A549 (cell line): ENCODE measurements at regions not wholly inside any gene's neighbourhood (a gene's known extent, or its start where the extent isn't known, plus 50 kb on each side); places are given as distances from the start of the nearest gene placed in this dataset.

Experiments
- ATAC-seq, 2 experiments: fragments of 200-7000 bp in 1 of 2; fragments of >200 bp in 1 of 2; cut with Nextera tagmentation in 1 of 2; cut with Tn5 transposase in 1 of 2; 3 replicates each; pipeline versions ENCODE4 v1.8.0 to v1.9.1; 2018 to 2020; ENCODE audit warnings: mild to moderate bottlenecking in 1 of 2, moderate library complexity in 1 of 2
- CTCF ChIA-PET: fragments of 300-600 bp; sonication (Branson Sonifier 250); formaldehyde crosslinking; extraction: SDS; loops from one replicate; lab custom pipeline; 2021; ENCODE audit warnings: antibody characterized with exemption, inconsistent platforms; lab: Yijun Ruan, JAX
- POLR2A ChIA-PET: fragments of 350-600 bp; formaldehyde crosslinking; extraction: SDS; loops from one replicate; lab custom pipeline; 2021; ENCODE audit warnings: antibody characterized with exemption, inconsistent platforms; lab: Yijun Ruan, JAX
- DNase-seq, 2 experiments: peaks; one replicate each; pipeline versions ENCODE4 v3.0.0 to v3.0.0-alpha.2; 2011 to 2016; ENCODE audit warnings: low read depth in 1 of 2, low spot score in 1 of 2
- FAIRE-seq: peaks from 2 replicates; lab custom pipeline; 2011; peaks lifted over from hg19 to GRCh38; lab: Jason Lieb, UNC
- H3K27ac ChIP-seq, 2 experiments: fragments of >200 bp; sonication (Bioruptor Twin); formaldehyde crosslinking; 3 replicates each; pipeline ENCODE4 v1.5.1; 2016 to 2017
- H3K4me1 ChIP-seq: fragments of >200 bp; sonication (Bioruptor Twin); formaldehyde crosslinking; 3 replicates; pipeline ENCODE4 v1.6.1; 2016
- H3K4me2 ChIP-seq: fragments of >200 bp; sonication (Bioruptor Twin); formaldehyde crosslinking; 3 replicates; pipeline ENCODE4 v1.6.1; 2016
- H3K4me3 ChIP-seq: fragments of >200 bp; sonication (Bioruptor Twin); formaldehyde crosslinking; 3 replicates; pipeline ENCODE4 v1.5.1; 2016
- H3K9me3 ChIP-seq: fragments of >200 bp; sonication (Bioruptor Twin); formaldehyde crosslinking; 3 replicates; pipeline ENCODE4 v1.6.1; 2016
- ATOH8 ChIP-seq: fragments of 250-450 bp; sonication (Bioruptor Pico); IDR thresholded peaks from 2 replicates; pipeline ENCODE4 v1.5.0; 2020; ENCODE audit warnings: low read depth, mild to moderate bottlenecking, moderate library complexity
- CEBPB ChIP-seq, 2 experiments: fragments of >200 bp in 1 of 2; sonication (Bioruptor Twin) in 1 of 2; formaldehyde crosslinking in 1 of 2; IDR thresholded peaks; 2 replicates each; pipeline ENCODE4 v1.6.1; 2012 to 2016
- CHD4 ChIP-seq: fragments of 200-600 bp; sonication (generic); IDR thresholded peaks from 2 replicates; pipeline ENCODE4 v1.6.1; 2016; ENCODE audit warnings: antibody characterized with exemption, mild to moderate bottlenecking, borderline replicate concordance
- EHMT2 ChIP-seq: fragments of 200-600 bp; sonication (generic); IDR thresholded peaks from 2 replicates; pipeline ENCODE4 v1.6.1; 2016; ENCODE audit warnings: antibody characterized with exemption, low read depth, mild to moderate bottlenecking, moderate library complexity
- JUNB ChIP-seq: fragments of >200 bp; sonication (Bioruptor Twin); formaldehyde crosslinking; IDR thresholded peaks from 2 replicates; pipeline ENCODE4 v1.6.1; 2016
- KDM5A ChIP-seq: fragments of 200-600 bp; sonication (generic); IDR thresholded peaks from 2 replicates; pipeline ENCODE4 v1.6.1; 2016; ENCODE audit warnings: antibody characterized with exemption, mild to moderate bottlenecking
- MAFK ChIP-seq: fragments of 450-650 bp; IDR thresholded peaks from 2 replicates; pipeline ENCODE4 v1.6.1; 2014; ENCODE audit not compliant: partially characterized antibody
- MAX ChIP-seq: IDR thresholded peaks from 2 replicates; pipeline ENCODE4 v1.6.1; 2012
- MYC ChIP-seq: IDR thresholded peaks from 2 replicates; pipeline ENCODE4 v1.6.1; 2012; ENCODE audit warnings: mild to moderate bottlenecking, inconsistent platforms, low read length, improper control_type of control experiment, borderline replicate concordance
- NR3C1 ChIP-seq: fragments of >200 bp; sonication (Bioruptor Twin); formaldehyde crosslinking; IDR thresholded peaks from 3 replicates; pipeline ENCODE4 v1.6.1; 2017
- POLR2AphosphoS2 ChIP-seq: conservative IDR thresholded peaks from 2 replicates; pipeline ENCODE4 v1.6.1; 2012; ENCODE audit warnings: low read length, improper control_type of control experiment, inconsistent platforms
- RAD21 ChIP-seq, 2 experiments: fragments of >200 bp in 1 of 2; sonication (Bioruptor Twin) in 1 of 2; formaldehyde crosslinking in 1 of 2; IDR thresholded peaks in 1 of 2; conservative IDR thresholded peaks in 1 of 2; 2 replicates in 1 of 2; 3 replicates in 1 of 2; pipeline ENCODE4 v1.6.1; 2012 to 2018; ENCODE audit warnings: inconsistent platforms in 1 of 2
- REST ChIP-seq: fragments of 200-600 bp; sonication (generic); IDR thresholded peaks from 2 replicates; pipeline ENCODE4 v1.6.1; 2016; ENCODE audit warnings: antibody characterized with exemption, mild to moderate bottlenecking, moderate library complexity
- SREBF2 ChIP-seq: fragments of 450-650 bp; IDR thresholded peaks from 2 replicates; pipeline ENCODE4 v1.6.1; 2014; ENCODE audit warnings: mild to moderate bottlenecking, moderate library complexity
- TFCP2L1 ChIP-seq: fragments of 250-450 bp; sonication (Bioruptor Pico); IDR thresholded peaks from 2 replicates; pipeline ENCODE4 v1.5.0; 2021; ENCODE audit warnings: mild to moderate bottlenecking
- USF2 ChIP-seq: fragments of 450-650 bp; IDR thresholded peaks from 2 replicates; pipeline ENCODE4 v1.6.1; 2014; ENCODE audit warnings: antibody characterized with exemption
- ZC3H11A ChIP-seq: fragments of 450-650 bp; IDR thresholded peaks from 2 replicates; pipeline ENCODE4 v1.6.1; 2014; ENCODE audit warnings: antibody characterized with exemption, mild to moderate bottlenecking
- ZNF302 ChIP-seq: fragments of 250-450 bp; sonication (Bioruptor Pico); IDR thresholded peaks from 2 replicates; pipeline ENCODE4 v1.9.0; 2021; ENCODE audit warnings: inconsistent platforms, mild to moderate bottlenecking, moderate library complexity
- ZSCAN20 ChIP-seq: fragments of 250-450 bp; sonication (Bioruptor Pico); IDR thresholded peaks from 2 replicates; pipeline ENCODE4 v1.8.0; 2022; ENCODE audit warnings: mild to moderate bottlenecking, moderate library complexity
- WGBS: methylation state at CpG from one replicate; pipeline ENCODE4 v1.1.6; 2017; ENCODE audit errors: missing lambda C conversion rate; 5-methylcytosine and 5-hydroxymethylcytosine counted together

- FAIRE-seq (no peak), DNase-seq (no peak), ATAC-seq (no peak)
- H3K27ac ChIP-seq, result no peak overlapping the region
- ChIA-PET POLR2A (no interaction called here), CTCF (no interaction called here)
- WGBS, result 40% methylated on average over 2 of the region's 2 CpGs
- H3K4me3 ChIP-seq, result no peak overlapping the region
- H3K4me2 ChIP-seq, result no peak overlapping the region
- no peaks in the 10 kb centered on the region for H3K9me3 ChIP-seq
- H3K4me1 ChIP-seq, result no peaks in the 10 kb centered on the region
- TF ChIP-seq ZC3H11A (no peak), NR3C1 (no peak), MAFK (no peak), JUNB (no peak), TFCP2L1 (no peak), ZNF302 (CRISPR knock-in tag) (no peak), SREBF2 (no peak)
Observed at GRCh38 chr3:140845882-140846281, 95.8 kb upstream of the SLC25A36 start.

GRCh38 chr3:140848666-140849065 lies 93.0 kb upstream of the SLC25A36 start:
- WGBS, result 0% methylated on average over 1 of the region's 1 CpG
- H3K9me3 ChIP-seq, result no peaks in the 10 kb centered on the region
- ATAC-seq (no peak), DNase-seq (no peak), FAIRE-seq (no peak)
- no peak overlapping the region for H3K27ac ChIP-seq
- H3K4me3 ChIP-seq, result no peak overlapping the region
- POLR2A ChIA-PET, result no interaction called here
- no peak overlapping the region for H3K4me2 ChIP-seq
- H3K4me1 ChIP-seq, result no peaks in the 10 kb centered on the region
- TF ChIP-seq CEBPB (IDR thresholded peaks at IDR 0.05) (no peak), MYC (no peak), USF2 (no peak), REST (no peak), MAX (no peak), RAD21 (conservative IDR thresholded peaks at IDR 0.05 in 1 of 2, IDR thresholded peaks at IDR 0.05 in 1 of 2) (no peak), KDM5A (no peak), EHMT2 (no peak), POLR2AphosphoS2 (no peak)
- CTCF ChIA-PET, result interaction anchor here (1.2 kb wide), 1 partner anchor 16 kb away, joined by 5 read pairs; no protein-coding TSS in a partner anchor

GRCh38 chr3:140850210-140850955 lies 91.3 kb upstream of the SLC25A36 start:
- ChIA-PET POLR2A (no interaction called here), CTCF (interaction anchor here (1.5 kb wide), 1 partner anchor 11 kb away, joined by 3 read pairs; no protein-coding TSS in a partner anchor)
- H3K4me3 ChIP-seq, result no peak overlapping the region
- H3K4me1 ChIP-seq, result no peaks in the 10 kb centered on the region
- TF ChIP-seq ATOH8 (CRISPR knock-in tag) (no peak), ZSCAN20 (CRISPR knock-in tag) (no peak), MAX (no peak), CHD4 (no peak)
- FAIRE-seq (no peak), DNase-seq (no peak), ATAC-seq (no peak)
- H3K9me3 ChIP-seq, result no peaks in the 10 kb centered on the region
- 2% methylated on average over 4 of the region's 4 CpGs for WGBS
- no peak overlapping the region for H3K4me2 ChIP-seq
- no peak overlapping the region for H3K27ac ChIP-seq
